NB4 (cell line): ENCODE measurements at regions not wholly inside any gene's neighbourhood (a gene's known extent, or its start where the extent isn't known, plus 50 kb on each side); places are given as distances from the start of the nearest gene placed in this dataset.

Source experiments
- CTCF ChIP-seq: IDR thresholded peaks from one replicate; pipeline ENCODE4 v1.5.1; 2012; ENCODE audit warnings: low read depth, low read length
- MYC ChIP-seq: IDR thresholded peaks from 2 replicates; pipeline ENCODE4 v1.6.1; 2011; ENCODE audit warnings: low read depth, low read length
- POLR2A ChIP-seq: IDR thresholded peaks from 2 replicates; pipeline ENCODE4 v1.6.1; 2011; ENCODE audit warnings: mild to moderate bottlenecking; ENCODE audit not compliant: insufficient read length; ENCODE audit errors: extremely low read depth
- TF ChIP-seq, protein P1 (sequence below): IDR thresholded peaks from 2 replicates; pipeline ENCODE4 v1.6.1; 2011; ENCODE audit warnings: low read depth, low read length

DNA sequence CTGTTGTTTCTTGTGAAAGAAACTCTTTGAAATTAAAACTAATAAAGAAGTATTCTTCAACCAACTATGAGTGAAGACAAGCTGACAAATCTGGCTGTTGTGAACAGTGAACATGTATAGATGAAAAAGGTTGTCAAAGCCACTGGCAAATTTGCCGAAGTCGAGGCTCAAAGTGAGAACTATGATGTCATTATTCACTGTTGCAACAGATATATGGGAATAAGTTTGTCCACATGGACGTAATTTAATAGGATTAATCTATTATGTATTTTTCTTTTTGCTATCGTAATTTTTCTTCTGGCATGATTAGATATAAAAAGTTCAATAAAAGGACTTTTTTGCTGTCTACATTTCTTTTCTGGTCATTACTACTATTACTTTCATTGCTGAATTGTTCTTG, 223.2 kb upstream of the ZNF507 start:
- no peak for TF ChIP-seq CTCF
- no peak for TF ChIP-seq POLR2A
- TF ChIP-seq, protein P1, sequence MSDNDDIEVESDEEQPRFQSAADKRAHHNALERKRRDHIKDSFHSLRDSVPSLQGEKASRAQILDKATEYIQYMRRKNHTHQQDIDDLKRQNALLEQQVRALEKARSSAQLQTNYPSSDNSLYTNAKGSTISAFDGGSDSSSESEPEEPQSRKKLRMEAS, result no peak
- no peak for TF ChIP-seq MYC
